DND-41 (cell line): ENCODE measurements at regions not wholly inside any gene's neighbourhood (a gene's known extent, or its start where the extent isn't known, plus 50 kb on each side); places are given as distances from the start of the nearest gene placed in this dataset.

Experiments
- EZH2 ChIP-seq: IDR thresholded peaks from 3 replicates; pipeline ENCODE4 v1.6.1; 2012; ENCODE audit warnings: borderline replicate concordance, low read depth, mild to moderate bottlenecking, moderate library complexity, low read length, inconsistent platforms; ENCODE audit not compliant: severe bottlenecking
- TF ChIP-seq, protein P1 (sequence below): IDR thresholded peaks from 2 replicates; pipeline ENCODE4 v1.5.1; 2012; ENCODE audit warnings: borderline replicate concordance, low read length, moderate library complexity, mild to moderate bottlenecking; ENCODE audit not compliant: poor library complexity, severe bottlenecking; ENCODE audit errors: extremely low read depth

DNA sequence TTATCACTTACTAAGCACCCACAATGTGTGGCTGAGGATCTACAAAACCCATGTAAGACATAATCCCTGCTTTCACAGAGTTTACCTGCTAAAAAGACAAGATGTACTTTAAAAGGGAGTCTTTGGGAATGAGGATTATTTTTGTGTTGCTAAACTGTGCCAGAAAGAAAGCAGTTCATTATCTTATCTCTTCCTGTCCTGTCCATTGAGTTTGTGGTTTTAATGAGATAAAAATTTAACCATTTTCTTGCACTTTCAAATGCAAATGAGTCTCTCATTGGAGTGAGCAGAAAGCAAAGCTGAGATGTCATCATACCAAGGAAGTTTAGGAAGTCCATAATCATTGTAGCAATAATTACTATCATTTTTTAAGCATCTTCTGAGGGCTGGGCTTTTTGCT lies 231.2 kb upstream of the ADAMTS9 start:
- TF ChIP-seq EZH2, result no peak
- TF ChIP-seq, protein P1, sequence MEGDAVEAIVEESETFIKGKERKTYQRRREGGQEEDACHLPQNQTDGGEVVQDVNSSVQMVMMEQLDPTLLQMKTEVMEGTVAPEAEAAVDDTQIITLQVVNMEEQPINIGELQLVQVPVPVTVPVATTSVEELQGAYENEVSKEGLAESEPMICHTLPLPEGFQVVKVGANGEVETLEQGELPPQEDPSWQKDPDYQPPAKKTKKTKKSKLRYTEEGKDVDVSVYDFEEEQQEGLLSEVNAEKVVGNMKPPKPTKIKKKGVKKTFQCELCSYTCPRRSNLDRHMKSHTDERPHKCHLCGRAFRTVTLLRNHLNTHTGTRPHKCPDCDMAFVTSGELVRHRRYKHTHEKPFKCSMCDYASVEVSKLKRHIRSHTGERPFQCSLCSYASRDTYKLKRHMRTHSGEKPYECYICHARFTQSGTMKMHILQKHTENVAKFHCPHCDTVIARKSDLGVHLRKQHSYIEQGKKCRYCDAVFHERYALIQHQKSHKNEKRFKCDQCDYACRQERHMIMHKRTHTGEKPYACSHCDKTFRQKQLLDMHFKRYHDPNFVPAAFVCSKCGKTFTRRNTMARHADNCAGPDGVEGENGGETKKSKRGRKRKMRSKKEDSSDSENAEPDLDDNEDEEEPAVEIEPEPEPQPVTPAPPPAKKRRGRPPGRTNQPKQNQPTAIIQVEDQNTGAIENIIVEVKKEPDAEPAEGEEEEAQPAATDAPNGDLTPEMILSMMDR, result no peak
